Keratinocyte (primary cell): ENCODE measurements at regions not wholly inside any gene's neighbourhood (a gene's known extent, or its start where the extent isn't known, plus 50 kb on each side); places are given as distances from the start of the nearest gene placed in this dataset.

ENCODE experiments used
- DNase-seq: peaks from one replicate; pipeline ENCODE4 v3.0.0-alpha.2; 2011; ENCODE audit warnings: low read depth, missing footprints, low spot score
- FAIRE-seq: peaks from 2 replicates; lab custom pipeline; 2011; peaks lifted over from hg19 to GRCh38; lab: Jason Lieb, UNC
- H2AFZ ChIP-seq: 2 replicates; pipeline ENCODE4 v1.6.0; 2012; ENCODE audit warnings: low read length, control low read depth, inconsistent platforms; ENCODE audit not compliant: control insufficient read depth
- H3K27ac ChIP-seq: 2 replicates; pipeline ENCODE4 v1.5.1; 2011; ENCODE audit warnings: low read length; ENCODE audit not compliant: control insufficient read depth, insufficient read depth
- H3K27me3 ChIP-seq: 3 replicates; pipeline ENCODE4 v1.6.0; 2011; ENCODE audit warnings: low read length; ENCODE audit not compliant: control insufficient read depth, insufficient read depth; ENCODE audit errors: extremely low read depth
- H3K36me3 ChIP-seq, 2 experiments: 2 replicates in 1 of 2; 3 replicates in 1 of 2; pipeline ENCODE4 v1.5.1; 2011; ENCODE audit warnings: low read length in 2 of 2, mild to moderate bottlenecking in 1 of 2; ENCODE audit not compliant: control insufficient read depth in 2 of 2, insufficient read depth in 2 of 2; ENCODE audit errors: extremely low read depth in 1 of 2
- H3K4me1 ChIP-seq: 3 replicates; pipeline ENCODE4 v1.5.1; 2011; ENCODE audit warnings: low read length; ENCODE audit not compliant: control insufficient read depth, insufficient read depth; ENCODE audit errors: extremely low read depth
- H3K4me2 ChIP-seq: 3 replicates; pipeline ENCODE4 v1.6.0; 2011; ENCODE audit warnings: low read depth, low read length; ENCODE audit not compliant: control insufficient read depth, insufficient read depth; ENCODE audit errors: extremely low read depth
- H3K4me3 ChIP-seq, 3 experiments: fragments of 200-600 bp in 1 of 3; sonication (generic) in 1 of 3; 2 replicates in 2 of 3; 3 replicates in 1 of 3; pipeline ENCODE4 v1.5.1; 2011 to 2016; ENCODE audit warnings: low read length in 3 of 3, mild to moderate bottlenecking in 3 of 3, control low read depth in 2 of 3, inconsistent platforms in 1 of 3, low read depth in 1 of 3, mixed read lengths in 1 of 3, mixed run types in 1 of 3, moderate library complexity in 1 of 3; ENCODE audit not compliant: control insufficient read depth in 2 of 3, insufficient read depth in 2 of 3; ENCODE audit errors: extremely low read depth in 1 of 3
- H3K79me2 ChIP-seq: 2 replicates; pipeline ENCODE4 v1.6.0; 2012; ENCODE audit warnings: low read length; ENCODE audit not compliant: control insufficient read depth, insufficient read depth
- H3K9ac ChIP-seq: 3 replicates; pipeline ENCODE4 v1.6.0; 2011; ENCODE audit warnings: low read length; ENCODE audit not compliant: control insufficient read depth, insufficient read depth; ENCODE audit errors: extremely low read depth
- H3K9me1 ChIP-seq: 3 replicates; pipeline ENCODE4 v1.6.0; 2011; ENCODE audit warnings: low read length; ENCODE audit not compliant: control insufficient read depth, insufficient read depth; ENCODE audit errors: extremely low read depth
- H3K9me3 ChIP-seq: 2 replicates; pipeline ENCODE4 v1.5.1; 2012; ENCODE audit warnings: low read depth, low read length; ENCODE audit not compliant: control insufficient read depth
- H4K20me1 ChIP-seq: 3 replicates; pipeline ENCODE4 v1.6.0; 2011; ENCODE audit warnings: low read length; ENCODE audit not compliant: control insufficient read depth, insufficient read depth; ENCODE audit errors: extremely low read depth
- CTCF ChIP-seq, 3 experiments: IDR thresholded peaks in 1 of 3; conservative IDR thresholded peaks in 1 of 3; optimal IDR thresholded peaks in 1 of 3; 2 replicates in 2 of 3; 3 replicates in 1 of 3; pipeline versions ENCODE3 to v1.5.1; 2011; ENCODE audit warnings: low read length in 3 of 3, mild to moderate bottlenecking in 3 of 3, moderate library complexity in 2 of 3, control low read depth in 1 of 3, inconsistent platforms in 1 of 3; ENCODE audit not compliant: insufficient read depth in 2 of 3; ENCODE audit errors: extremely low read depth in 1 of 3
- EZH2 ChIP-seq: IDR thresholded peaks from one replicate; pipeline ENCODE4 v1.6.1; 2012; ENCODE audit warnings: inconsistent platforms, mild to moderate bottlenecking, low read length, moderate library complexity
- dilution Hi-C: fragments of 300-500 bp; cut with MboI; formaldehyde crosslinking; loops from one replicate; pipeline ENCODE4 v1.7.0; 2020; ENCODE audit warnings: low sequenced_read_pairs; ENCODE audit not compliant: extremely low pct_ligation_motif_present

- no peak for DNase-seq
- H3K9me3 ChIP-seq, result no peaks in the 10 kb centered on the region
- H3K4me2 ChIP-seq, result no peak overlapping the region
- TF ChIP-seq EZH2 (no peak), CTCF (optimal IDR thresholded peaks at IDR 0.05 in 1 of 3, IDR thresholded peaks at IDR 0.05 in 1 of 3, conservative IDR thresholded peaks at IDR 0.05 in 1 of 3; ENCODE audit: extremely low read depth in 1 of 3, insufficient read depth in 2 of 3, low read length in 3 of 3) (no peak)
- H3K9me1 ChIP-seq, result no peaks in the 10 kb centered on the region
- FAIRE-seq, result no peak
- H3K36me3 ChIP-seq, result no peaks in the 10 kb centered on the region
- H3K27me3 ChIP-seq, result no peaks in the 10 kb centered on the region
- no peaks in the 10 kb centered on the region for H4K20me1 ChIP-seq
- no peaks in the 10 kb centered on the region for H3K4me1 ChIP-seq
- H2AFZ ChIP-seq, result no peak overlapping the region
- H3K27ac ChIP-seq, result no peak overlapping the region
- H3K4me3 ChIP-seq, result no peak overlapping the region
- dilution Hi-C loops, result no loop called here
- no peaks in the 10 kb centered on the region for H3K79me2 ChIP-seq
- no peak overlapping the region for H3K9ac ChIP-seq
Observed at GRCh38 chr14:38788060-38788459, 315.0 kb downstream of the SEC23A start.

GRCh38 chr14:38786921-38787320 lies 316.1 kb downstream of the SEC23A start:
- H3K4me2 ChIP-seq, result no peak overlapping the region
- no peak overlapping the region for H2AFZ ChIP-seq
- TF ChIP-seq EZH2, result no peak
- no peak for TF ChIP-seq CTCF (optimal IDR thresholded peaks at IDR 0.05 in 1 of 3, IDR thresholded peaks at IDR 0.05 in 1 of 3, conservative IDR thresholded peaks at IDR 0.05 in 1 of 3; ENCODE audit: extremely low read depth in 1 of 3, insufficient read depth in 2 of 3, low read length in 3 of 3)
- no peak overlapping the region for H3K9ac ChIP-seq
- H3K27me3 ChIP-seq, result no peaks in the 10 kb centered on the region
- no peak for FAIRE-seq
- DNase-seq, result no peak
- no peaks in the 10 kb centered on the region for H4K20me1 ChIP-seq
- H3K36me3 ChIP-seq, result no peaks in the 10 kb centered on the region
- H3K4me3 ChIP-seq, result no peak overlapping the region
- H3K27ac ChIP-seq, result no peak overlapping the region
- no peaks in the 10 kb centered on the region for H3K4me1 ChIP-seq
- dilution Hi-C loops, result no loop called here
- no peaks in the 10 kb centered on the region for H3K9me1 ChIP-seq
- H3K9me3 ChIP-seq, result no peaks in the 10 kb centered on the region
- no peaks in the 10 kb centered on the region for H3K79me2 ChIP-seq
